B cell (primary cell): ENCODE measurements at regions not wholly inside any gene's neighbourhood (a gene's known extent, or its start where the extent isn't known, plus 50 kb on each side); places are given as distances from the start of the nearest gene placed in this dataset.

Experiments used
- ATAC-seq: fragments of 200-7000 bp; cut with Tn5 transposase; one replicate; pipeline ENCODE4 v1.10.0; 2021; ENCODE audit warnings: low read depth, mild to moderate bottlenecking, moderate number of reproducible peaks, moderate library complexity
- CTCF ChIA-PET: fragments of 350-600 bp; sonication (Branson Sonifier 250); formaldehyde crosslinking; loops from one replicate; lab custom pipeline; 2021; ENCODE audit warnings: antibody characterized with exemption, inconsistent platforms; lab: Charles Lee
- POLR2A ChIA-PET: fragments of 350-600 bp; sonication (Branson Sonifier 250); formaldehyde crosslinking; loops from one replicate; lab custom pipeline; 2021; ENCODE audit warnings: antibody characterized with exemption; lab: Charles Lee
- DNase-seq: peaks from one replicate; pipeline ENCODE4 v3.0.0; 2013
- H2AFZ ChIP-seq: 2 replicates; pipeline ENCODE4 v1.6.1; 2012; ENCODE audit warnings: mild to moderate bottlenecking, low read depth, low read length; ENCODE audit not compliant: insufficient read depth, poor library complexity, severe bottlenecking
- H3K27ac ChIP-seq, 2 donors: 1 replicate in 1 of 2; 2 replicates in 1 of 2; pipeline ENCODE4 v1.5.1; 2012 to 2013; ENCODE audit warnings: low read length in 2 of 2, mild to moderate bottlenecking in 2 of 2, moderate library complexity in 1 of 2
- H3K27me3 ChIP-seq, 4 experiments: fragments of 200-600 bp in 1 of 4; sonication (generic) in 1 of 4; replicated peaks in 1 of 4; 1 replicate in 2 of 4; 2 replicates in 2 of 4; pipeline versions ENCODE4 v1.6.1 to v1.7.0; 2013 to 2016; ENCODE audit warnings: low read length in 3 of 4, mild to moderate bottlenecking in 2 of 4, mixed read lengths in 1 of 4, moderate library complexity in 1 of 4; ENCODE audit not compliant: insufficient read depth in 4 of 4, control insufficient read depth in 3 of 4; ENCODE audit errors: control extremely low read depth in 1 of 4
- H3K36me3 ChIP-seq, 2 experiments: replicated peaks in 1 of 2; 1 replicate in 1 of 2; 2 replicates in 1 of 2; pipeline versions ENCODE4 v1.6.1 to v1.7.1; 2013; ENCODE audit warnings: low read length in 1 of 2; ENCODE audit not compliant: insufficient read depth in 2 of 2, control insufficient read depth in 1 of 2; ENCODE audit errors: control extremely low read depth in 1 of 2, extremely low read depth in 1 of 2
- H3K4me1 ChIP-seq, 2 donors: fragments of 200-600 bp in 1 of 2; sonication (generic) in 1 of 2; 1 replicate in 1 of 2; 2 replicates in 1 of 2; pipeline versions ENCODE4 v1.5.1 to v1.6.1; 2013 to 2017; ENCODE audit warnings: low read length in 2 of 2; ENCODE audit not compliant: control insufficient read depth in 2 of 2, insufficient read depth in 2 of 2
- H3K4me2 ChIP-seq: replicated peaks from 2 replicates; pipeline ENCODE3; 2012; ENCODE audit warnings: mild to moderate bottlenecking, low read depth, low read length; ENCODE audit not compliant: poor library complexity, severe bottlenecking
- H3K4me3 ChIP-seq, 5 experiments: fragments of 200-600 bp in 1 of 5; sonication (generic) in 1 of 5; 1 replicate in 3 of 5; 2 replicates in 2 of 5; pipeline versions ENCODE4 v1.5.1 to v1.7.0; 2011 to 2016; ENCODE audit warnings: low read length in 4 of 5, mild to moderate bottlenecking in 4 of 5, low read depth in 2 of 5, control low read depth in 1 of 5, moderate library complexity in 1 of 5; ENCODE audit not compliant: insufficient read depth in 1 of 5; ENCODE audit errors: control extremely low read depth in 1 of 5, extremely low read depth in 1 of 5
- H3K79me2 ChIP-seq: fragments of 200-600 bp; sonication (generic); one replicate; pipeline ENCODE4 v1.6.0; 2016; ENCODE audit warnings: low read length; ENCODE audit not compliant: control insufficient read depth, insufficient read depth
- H3K9ac ChIP-seq: fragments of 200-600 bp; sonication (generic); 2 replicates; pipeline ENCODE4 v1.6.1; 2017; ENCODE audit warnings: mild to moderate bottlenecking, low read length, moderate library complexity
- H3K9me3 ChIP-seq, 3 donors: one replicate each; pipeline versions ENCODE4 v1.6.1 to v1.7.1; 2013; ENCODE audit warnings: low read length in 2 of 3; ENCODE audit not compliant: control insufficient read depth in 2 of 3, insufficient read depth in 1 of 3; ENCODE audit errors: control extremely low read depth in 1 of 3
- H4K20me1 ChIP-seq: 2 replicates; pipeline ENCODE4 v1.6.0; 2012; ENCODE audit warnings: mild to moderate bottlenecking, low read length; ENCODE audit not compliant: insufficient read depth, control insufficient read depth, poor library complexity, severe bottlenecking
- H3K27ac Mint-ChIP-seq: one replicate; pipeline ENCODE4 v1.8.0; 2021; ENCODE audit warnings: mixed read lengths
- H3K27me3 Mint-ChIP-seq: one replicate; pipeline ENCODE4 v1.8.0; 2021; ENCODE audit warnings: mixed read lengths
- H3K4me1 Mint-ChIP-seq: one replicate; pipeline ENCODE4 v1.8.0; 2021; ENCODE audit warnings: mixed read lengths
- H3K4me3 Mint-ChIP-seq: one replicate; pipeline ENCODE4 v1.8.0; 2021; ENCODE audit warnings: mixed read lengths
- H3K9me3 Mint-ChIP-seq: one replicate; pipeline ENCODE4 v1.8.0; 2022; ENCODE audit warnings: mixed read lengths; ENCODE audit not compliant: insufficient read depth
- CTCF ChIP-seq: fragments of 200-600 bp; IDR thresholded peaks from one replicate; pipeline ENCODE4 v1.8.0; 2022; ENCODE audit warnings: antibody characterized with exemption, mild to moderate bottlenecking
- EZH2 ChIP-seq: IDR thresholded peaks from 2 replicates; pipeline ENCODE4 v1.6.1; 2012; ENCODE audit warnings: borderline replicate concordance, low read depth, mild to moderate bottlenecking, moderate library complexity, low read length; ENCODE audit not compliant: insufficient read depth, poor library complexity, severe bottlenecking
- WGBS: methylation state at CpG from one replicate; pipeline ENCODE4 v1.1.5; 2013; ENCODE audit warnings: missing lambda C conversion rate; ENCODE audit not compliant: insufficient coverage; 5-methylcytosine and 5-hydroxymethylcytosine counted together
- intact Hi-C: fragments of 100-400 bp; cut with micrococcal nuclease; formaldehyde crosslinking; loops from one replicate; pipeline ENCODE4 v1.10.0; 2022

GRCh38 chr13:76621705-76622104, 264.5 kb downstream of the KCTD12 start:
- no peak overlapping the region for H3K4me3 ChIP-seq
- H3K27ac Mint-ChIP-seq, result no peak overlapping the region
- peaks cover 0 to 4% (median 0%) of the 10 kb centered on the region in 4 experiments for H3K27me3 ChIP-seq
- ChIA-PET CTCF (no interaction called here), POLR2A (no interaction called here)
- H3K9ac ChIP-seq, result no peak overlapping the region
- no peaks in the 10 kb centered on the region for H3K36me3 ChIP-seq
- H3K4me1 ChIP-seq, result no peaks in the 10 kb centered on the region
- H3K27me3 Mint-ChIP-seq, result peaks cover 10% of the 10 kb centered on the region
- no peaks in the 10 kb centered on the region for H3K4me1 Mint-ChIP-seq
- H3K9me3 Mint-ChIP-seq, result peaks cover 2% of the 10 kb centered on the region
- no peaks in the 10 kb centered on the region for H3K9me3 ChIP-seq
- intact Hi-C loops, result no loop called here
- ATAC-seq (no peak), DNase-seq (no peak)
- no peak overlapping the region for H2AFZ ChIP-seq
- H3K4me3 Mint-ChIP-seq, result no peak overlapping the region
- no peak overlapping the region for H3K4me2 ChIP-seq
- H4K20me1 ChIP-seq, result no peaks in the 10 kb centered on the region
- no peaks in the 10 kb centered on the region for H3K79me2 ChIP-seq
- no peak overlapping the region for H3K27ac ChIP-seq
- TF ChIP-seq CTCF (no peak), EZH2 (no peak)

DNA sequence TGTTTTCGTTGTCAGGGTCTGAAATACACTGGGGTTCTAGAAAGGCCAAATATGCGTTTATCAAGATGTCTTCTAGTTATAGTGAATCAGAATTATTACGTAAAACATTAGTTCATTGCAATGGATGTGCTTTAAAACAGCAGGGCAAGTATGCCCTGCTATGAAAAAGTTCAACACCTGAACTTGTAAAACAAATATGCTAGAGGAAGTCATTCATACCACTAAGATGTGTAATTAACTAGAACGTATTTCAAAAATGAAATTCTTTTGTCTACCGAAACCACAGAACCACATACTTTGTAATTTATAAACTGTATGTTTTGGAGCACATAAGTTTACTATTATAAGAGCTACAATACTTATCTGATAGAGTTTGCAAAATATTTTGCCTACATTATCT, 266.2 kb downstream of the KCTD12 start:
- CTCF ChIA-PET, result interaction anchor here (1.3 kb wide), 1 partner anchor 11 kb away, joined by 3 read pairs; no protein-coding TSS in a partner anchor
- no peaks in the 10 kb centered on the region for H4K20me1 ChIP-seq
- H3K4me2 ChIP-seq, result no peak overlapping the region
- ATAC-seq (no peak), DNase-seq (no peak)
- Mint-ChIP-seq H3K27me3 (no peaks in the 10 kb centered on the region), H3K27ac (no peak overlapping the region), H3K4me1 (no peaks in the 10 kb centered on the region), H3K9me3 (peaks cover 2% of the 10 kb centered on the region), H3K4me3 (no peak overlapping the region)
- H3K4me1 ChIP-seq, result no peaks in the 10 kb centered on the region
- POLR2A ChIA-PET, result no interaction called here
- H2AFZ ChIP-seq, result no peak overlapping the region
- no peaks in the 10 kb centered on the region for H3K79me2 ChIP-seq
- H3K27me3 ChIP-seq, result peaks cover 0 to 4% (median 0%) of the 10 kb centered on the region in 4 experiments
- WGBS, result 82% methylated on average over 1 of the region's 5 CpGs
- H3K27ac ChIP-seq, result no peak overlapping the region
- intact Hi-C loops, result no loop called here
- H3K36me3 ChIP-seq, result no peaks in the 10 kb centered on the region
- TF ChIP-seq EZH2, result no peak
- no peak for TF ChIP-seq CTCF
- no peaks in the 10 kb centered on the region for H3K9me3 ChIP-seq
- H3K9ac ChIP-seq, result no peak overlapping the region
- no peak overlapping the region for H3K4me3 ChIP-seq
